ENCODE measurements at regions not wholly inside any gene's neighbourhood (a gene's known extent, or its start where the extent isn't known, plus 50 kb on each side); places are given as distances from the start of the nearest gene placed in this dataset.

- TF ChIP-seq CTCF (IDR thresholded peaks at IDR 0.05) (no peak), EZH2 (IDR thresholded peaks at IDR 0.05; ENCODE audit: borderline replicate concordance, insufficient read depth, low read depth, low read length, poor library complexity, severe bottlenecking) (no peak)
Observed at GRCh38 chr11:96469776-96470175, 80.0 kb downstream of the JRKL start.
